H1 (cell line): ENCODE measurements at regions not wholly inside any gene's neighbourhood (a gene's known extent, or its start where the extent isn't known, plus 50 kb on each side); places are given as distances from the start of the nearest gene placed in this dataset.
"Not testable (repeated sequence)": the region's sequence is repeated elsewhere in the genome, so short reads cannot be mapped to it uniquely, and the experiment has no call there.

Source experiments
- EZH2 ChIP-seq: fragments of 200-600 bp; sonication (generic); IDR thresholded peaks from 2 replicates; pipeline ENCODE4 v1.7.1; 2012; ENCODE audit warnings: low read depth, mild to moderate bottlenecking, moderate library complexity, low read length, inconsistent platforms; ENCODE audit not compliant: severe bottlenecking
- HDAC2 ChIP-seq, 2 experiments: fragments of 300-600 bp in 1 of 2; sonication (generic) in 1 of 2; IDR thresholded peaks; 2 replicates each; pipeline ENCODE4 v1.6.1; 2011 to 2012; ENCODE audit warnings: low read depth in 2 of 2, low read length in 2 of 2, mild to moderate bottlenecking in 2 of 2, moderate library complexity in 2 of 2, borderline replicate concordance in 1 of 2, inconsistent platforms in 1 of 2
- JUN ChIP-seq: IDR thresholded peaks from 2 replicates; pipeline ENCODE4 v1.6.1; 2011; ENCODE audit warnings: low read depth, mild to moderate bottlenecking, improper control_type of control experiment, low read length
- NRF1 ChIP-seq: IDR thresholded peaks from 2 replicates; pipeline ENCODE4 v1.6.1; 2011; ENCODE audit warnings: mild to moderate bottlenecking, low read depth, low read length, improper control_type of control experiment
- POLR2A ChIP-seq, 2 experiments: IDR thresholded peaks; 1 replicate in 1 of 2; 2 replicates in 1 of 2; pipeline ENCODE4 v1.6.1; 2011; ENCODE audit warnings: low read depth in 2 of 2, low read length in 2 of 2, mild to moderate bottlenecking in 2 of 2; ENCODE audit errors: control extremely low read depth in 1 of 2
- POLR2AphosphoS5 ChIP-seq: IDR thresholded peaks from 2 replicates; pipeline ENCODE4 v1.6.1; 2011; ENCODE audit warnings: low read depth, low read length
- RFX5 ChIP-seq: IDR thresholded peaks from 2 replicates; pipeline ENCODE4 v1.6.1; 2011; ENCODE audit warnings: low read depth, low read length, improper control_type of control experiment, borderline replicate concordance
- TEAD4 ChIP-seq: IDR thresholded peaks from 2 replicates; pipeline ENCODE4 v1.6.1; 2012; ENCODE audit warnings: low read depth, low read length, inconsistent platforms, mixed read lengths
- TF ChIP-seq, protein P1 (sequence below), 3 experiments: IDR thresholded peaks; 1 replicate in 2 of 3; 2 replicates in 1 of 3; pipeline versions ENCODE4 v1.5.1 to v1.6.1; 2011; ENCODE audit warnings: low read length in 3 of 3, mild to moderate bottlenecking in 3 of 3, inconsistent platforms in 2 of 3, low read depth in 1 of 3, moderate library complexity in 1 of 3; ENCODE audit not compliant: insufficient read depth in 1 of 3; ENCODE audit errors: control extremely low read depth in 1 of 3
- TF ChIP-seq, protein P2 (sequence below): fragments of 300-600 bp; sonication (generic); IDR thresholded peaks from 2 replicates; pipeline ENCODE4 v1.7.1; 2012; ENCODE audit warnings: low read length, moderate library complexity, mild to moderate bottlenecking, inconsistent platforms; ENCODE audit not compliant: insufficient replicate concordance

DNA sequence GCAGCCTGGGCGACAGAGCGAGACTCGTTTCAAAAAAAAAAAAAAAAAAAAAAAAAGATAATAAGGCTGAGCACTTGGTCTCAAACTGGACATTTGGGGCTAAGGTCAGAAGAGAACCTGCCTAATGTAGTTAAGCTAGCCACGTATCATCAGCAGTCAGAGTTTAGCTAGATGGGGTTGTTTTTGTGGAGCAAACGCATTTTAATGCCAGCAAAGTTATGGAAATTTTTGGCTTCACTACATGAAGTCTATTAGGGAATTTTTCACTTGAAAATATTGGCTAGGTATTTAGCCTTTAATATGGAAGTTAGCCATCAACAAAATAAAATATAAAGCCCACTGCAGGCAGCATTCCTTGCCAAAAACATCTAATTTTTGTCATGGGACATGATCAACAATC lies 902.9 kb upstream of the CDH18 start:
- TF ChIP-seq, protein P1, sequence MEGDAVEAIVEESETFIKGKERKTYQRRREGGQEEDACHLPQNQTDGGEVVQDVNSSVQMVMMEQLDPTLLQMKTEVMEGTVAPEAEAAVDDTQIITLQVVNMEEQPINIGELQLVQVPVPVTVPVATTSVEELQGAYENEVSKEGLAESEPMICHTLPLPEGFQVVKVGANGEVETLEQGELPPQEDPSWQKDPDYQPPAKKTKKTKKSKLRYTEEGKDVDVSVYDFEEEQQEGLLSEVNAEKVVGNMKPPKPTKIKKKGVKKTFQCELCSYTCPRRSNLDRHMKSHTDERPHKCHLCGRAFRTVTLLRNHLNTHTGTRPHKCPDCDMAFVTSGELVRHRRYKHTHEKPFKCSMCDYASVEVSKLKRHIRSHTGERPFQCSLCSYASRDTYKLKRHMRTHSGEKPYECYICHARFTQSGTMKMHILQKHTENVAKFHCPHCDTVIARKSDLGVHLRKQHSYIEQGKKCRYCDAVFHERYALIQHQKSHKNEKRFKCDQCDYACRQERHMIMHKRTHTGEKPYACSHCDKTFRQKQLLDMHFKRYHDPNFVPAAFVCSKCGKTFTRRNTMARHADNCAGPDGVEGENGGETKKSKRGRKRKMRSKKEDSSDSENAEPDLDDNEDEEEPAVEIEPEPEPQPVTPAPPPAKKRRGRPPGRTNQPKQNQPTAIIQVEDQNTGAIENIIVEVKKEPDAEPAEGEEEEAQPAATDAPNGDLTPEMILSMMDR (IDR thresholded peaks at IDR 0.05; ENCODE audit: control extremely low read depth in 1 of 3, insufficient read depth in 1 of 3, low read depth in 1 of 3, low read length in 3 of 3): not testable (repeated sequence)
- TF ChIP-seq POLR2A (IDR thresholded peaks at IDR 0.05; ENCODE audit: control extremely low read depth in 1 of 2, low read depth in 2 of 2, low read length in 2 of 2); RFX5; TEAD4; EZH2; HDAC2 (IDR thresholded peaks at IDR 0.05; ENCODE audit: borderline replicate concordance in 1 of 2, low read depth in 2 of 2, low read length in 2 of 2); POLR2AphosphoS5; NRF1; JUN: not testable (repeated sequence)
- TF ChIP-seq, protein P2, sequence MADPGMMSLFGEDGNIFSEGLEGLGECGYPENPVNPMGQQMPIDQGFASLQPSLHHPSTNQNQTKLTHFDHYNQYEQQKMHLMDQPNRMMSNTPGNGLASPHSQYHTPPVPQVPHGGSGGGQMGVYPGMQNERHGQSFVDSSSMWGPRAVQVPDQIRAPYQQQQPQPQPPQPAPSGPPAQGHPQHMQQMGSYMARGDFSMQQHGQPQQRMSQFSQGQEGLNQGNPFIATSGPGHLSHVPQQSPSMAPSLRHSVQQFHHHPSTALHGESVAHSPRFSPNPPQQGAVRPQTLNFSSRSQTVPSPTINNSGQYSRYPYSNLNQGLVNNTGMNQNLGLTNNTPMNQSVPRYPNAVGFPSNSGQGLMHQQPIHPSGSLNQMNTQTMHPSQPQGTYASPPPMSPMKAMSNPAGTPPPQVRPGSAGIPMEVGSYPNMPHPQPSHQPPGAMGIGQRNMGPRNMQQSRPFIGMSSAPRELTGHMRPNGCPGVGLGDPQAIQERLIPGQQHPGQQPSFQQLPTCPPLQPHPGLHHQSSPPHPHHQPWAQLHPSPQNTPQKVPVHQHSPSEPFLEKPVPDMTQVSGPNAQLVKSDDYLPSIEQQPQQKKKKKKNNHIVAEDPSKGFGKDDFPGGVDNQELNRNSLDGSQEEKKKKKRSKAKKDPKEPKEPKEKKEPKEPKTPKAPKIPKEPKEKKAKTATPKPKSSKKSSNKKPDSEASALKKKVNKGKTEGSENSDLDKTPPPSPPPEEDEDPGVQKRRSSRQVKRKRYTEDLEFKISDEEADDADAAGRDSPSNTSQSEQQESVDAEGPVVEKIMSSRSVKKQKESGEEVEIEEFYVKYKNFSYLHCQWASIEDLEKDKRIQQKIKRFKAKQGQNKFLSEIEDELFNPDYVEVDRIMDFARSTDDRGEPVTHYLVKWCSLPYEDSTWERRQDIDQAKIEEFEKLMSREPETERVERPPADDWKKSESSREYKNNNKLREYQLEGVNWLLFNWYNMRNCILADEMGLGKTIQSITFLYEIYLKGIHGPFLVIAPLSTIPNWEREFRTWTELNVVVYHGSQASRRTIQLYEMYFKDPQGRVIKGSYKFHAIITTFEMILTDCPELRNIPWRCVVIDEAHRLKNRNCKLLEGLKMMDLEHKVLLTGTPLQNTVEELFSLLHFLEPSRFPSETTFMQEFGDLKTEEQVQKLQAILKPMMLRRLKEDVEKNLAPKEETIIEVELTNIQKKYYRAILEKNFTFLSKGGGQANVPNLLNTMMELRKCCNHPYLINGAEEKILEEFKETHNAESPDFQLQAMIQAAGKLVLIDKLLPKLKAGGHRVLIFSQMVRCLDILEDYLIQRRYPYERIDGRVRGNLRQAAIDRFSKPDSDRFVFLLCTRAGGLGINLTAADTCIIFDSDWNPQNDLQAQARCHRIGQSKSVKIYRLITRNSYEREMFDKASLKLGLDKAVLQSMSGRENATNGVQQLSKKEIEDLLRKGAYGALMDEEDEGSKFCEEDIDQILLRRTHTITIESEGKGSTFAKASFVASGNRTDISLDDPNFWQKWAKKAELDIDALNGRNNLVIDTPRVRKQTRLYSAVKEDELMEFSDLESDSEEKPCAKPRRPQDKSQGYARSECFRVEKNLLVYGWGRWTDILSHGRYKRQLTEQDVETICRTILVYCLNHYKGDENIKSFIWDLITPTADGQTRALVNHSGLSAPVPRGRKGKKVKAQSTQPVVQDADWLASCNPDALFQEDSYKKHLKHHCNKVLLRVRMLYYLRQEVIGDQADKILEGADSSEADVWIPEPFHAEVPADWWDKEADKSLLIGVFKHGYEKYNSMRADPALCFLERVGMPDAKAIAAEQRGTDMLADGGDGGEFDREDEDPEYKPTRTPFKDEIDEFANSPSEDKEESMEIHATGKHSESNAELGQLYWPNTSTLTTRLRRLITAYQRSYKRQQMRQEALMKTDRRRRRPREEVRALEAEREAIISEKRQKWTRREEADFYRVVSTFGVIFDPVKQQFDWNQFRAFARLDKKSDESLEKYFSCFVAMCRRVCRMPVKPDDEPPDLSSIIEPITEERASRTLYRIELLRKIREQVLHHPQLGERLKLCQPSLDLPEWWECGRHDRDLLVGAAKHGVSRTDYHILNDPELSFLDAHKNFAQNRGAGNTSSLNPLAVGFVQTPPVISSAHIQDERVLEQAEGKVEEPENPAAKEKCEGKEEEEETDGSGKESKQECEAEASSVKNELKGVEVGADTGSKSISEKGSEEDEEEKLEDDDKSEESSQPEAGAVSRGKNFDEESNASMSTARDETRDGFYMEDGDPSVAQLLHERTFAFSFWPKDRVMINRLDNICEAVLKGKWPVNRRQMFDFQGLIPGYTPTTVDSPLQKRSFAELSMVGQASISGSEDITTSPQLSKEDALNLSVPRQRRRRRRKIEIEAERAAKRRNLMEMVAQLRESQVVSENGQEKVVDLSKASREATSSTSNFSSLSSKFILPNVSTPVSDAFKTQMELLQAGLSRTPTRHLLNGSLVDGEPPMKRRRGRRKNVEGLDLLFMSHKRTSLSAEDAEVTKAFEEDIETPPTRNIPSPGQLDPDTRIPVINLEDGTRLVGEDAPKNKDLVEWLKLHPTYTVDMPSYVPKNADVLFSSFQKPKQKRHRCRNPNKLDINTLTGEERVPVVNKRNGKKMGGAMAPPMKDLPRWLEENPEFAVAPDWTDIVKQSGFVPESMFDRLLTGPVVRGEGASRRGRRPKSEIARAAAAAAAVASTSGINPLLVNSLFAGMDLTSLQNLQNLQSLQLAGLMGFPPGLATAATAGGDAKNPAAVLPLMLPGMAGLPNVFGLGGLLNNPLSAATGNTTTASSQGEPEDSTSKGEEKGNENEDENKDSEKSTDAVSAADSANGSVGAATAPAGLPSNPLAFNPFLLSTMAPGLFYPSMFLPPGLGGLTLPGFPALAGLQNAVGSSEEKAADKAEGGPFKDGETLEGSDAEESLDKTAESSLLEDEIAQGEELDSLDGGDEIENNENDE: not testable (repeated sequence)
